Stimulated activated CD4-positive, alpha-beta T cell treated with anti-CD3 and anti-CD28 coated beads, Interleukin-2, amount 100 ng/mL, for 48 hours (primary cell): ENCODE measurements at regions not wholly inside any gene's neighbourhood (a gene's known extent, or its start where the extent isn't known, plus 50 kb on each side); places are given as distances from the start of the nearest gene placed in this dataset.

Source experiments
- DNase-seq, 2 donors: peaks; one replicate each; pipeline ENCODE4 v3.0.0-alpha.2; 2020

DNA sequence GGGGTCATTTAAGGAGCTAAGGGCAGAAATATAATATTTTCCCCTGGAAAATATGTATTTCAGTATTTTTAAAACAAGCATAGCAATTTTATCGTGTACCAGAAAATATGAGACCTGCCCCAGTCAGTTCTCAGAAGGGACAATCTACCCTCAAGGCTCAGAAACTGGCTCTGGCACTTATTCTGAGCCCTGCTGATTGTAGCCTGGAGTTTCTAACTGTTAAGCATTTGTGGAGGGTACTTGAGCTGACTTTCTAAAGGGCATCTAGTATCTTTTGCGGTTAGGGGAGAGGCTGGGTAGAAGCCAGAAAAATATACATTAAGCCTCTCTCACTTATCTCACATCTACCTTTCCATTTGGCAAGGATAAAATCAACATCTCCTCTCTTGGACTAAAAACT lies 71.3 kb upstream of the FSHB start:
- no peak for DNase-seq

DNA sequence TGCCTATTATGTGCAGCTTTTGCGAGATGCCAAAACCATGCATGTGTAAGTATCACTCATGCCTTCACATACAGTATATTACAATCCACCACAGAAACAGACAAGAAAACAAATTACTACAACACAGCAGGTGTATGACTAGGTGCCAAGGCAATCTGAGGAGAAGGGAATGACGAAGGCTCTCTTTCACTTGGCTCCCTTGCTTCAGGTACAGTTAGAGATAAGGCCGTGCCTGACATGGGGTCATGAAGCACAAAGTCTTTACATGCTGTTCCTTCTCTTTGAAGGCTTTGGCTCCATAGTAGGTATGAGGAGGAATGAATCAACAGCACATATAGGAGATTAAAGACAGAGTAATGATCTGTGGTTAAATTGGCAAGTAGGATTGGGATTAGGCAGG lies 65.2 kb upstream of the FSHB start:
- DNase-seq, result no peak

DNA sequence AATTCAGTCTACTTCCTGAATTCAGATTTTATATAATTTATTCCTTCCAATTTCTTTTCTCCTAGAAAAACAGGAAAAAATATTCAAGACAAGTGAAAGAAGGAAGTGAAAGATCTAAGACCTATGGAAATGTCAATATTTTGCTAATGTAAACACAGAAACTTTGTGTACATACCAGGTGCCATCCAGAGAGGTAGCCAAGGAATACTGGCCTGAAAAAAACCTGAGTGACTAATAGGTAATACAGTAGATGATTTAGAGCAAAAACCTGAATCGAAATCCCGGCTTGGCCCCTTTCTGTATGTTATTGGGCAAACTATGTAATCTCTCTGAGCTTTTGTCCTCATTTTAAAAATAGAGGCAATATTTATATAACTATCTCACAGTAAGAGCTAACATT lies 59.2 kb upstream of the FSHB start:
- DNase-seq, result no peak

DNA sequence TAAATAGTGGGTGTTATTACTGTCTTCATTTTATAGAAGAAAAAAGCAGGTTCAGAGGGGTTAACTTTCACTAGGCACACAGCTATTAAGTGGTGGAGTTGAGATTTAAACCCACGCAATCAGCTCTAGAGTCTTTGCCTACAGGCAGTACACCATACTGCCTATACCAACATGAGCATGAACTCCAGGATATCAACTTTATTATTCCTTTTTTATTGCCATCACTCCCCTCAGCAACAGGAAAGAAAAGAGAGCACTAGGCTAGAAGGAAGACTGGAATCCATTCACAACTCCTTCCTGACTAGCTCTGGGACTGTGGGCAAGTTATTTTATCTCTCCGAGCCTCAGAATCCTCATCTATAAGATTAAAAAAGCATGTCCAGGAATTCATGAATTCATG lies 58.7 kb upstream of the FSHB start:
- DNase-seq, result no peak

DNA sequence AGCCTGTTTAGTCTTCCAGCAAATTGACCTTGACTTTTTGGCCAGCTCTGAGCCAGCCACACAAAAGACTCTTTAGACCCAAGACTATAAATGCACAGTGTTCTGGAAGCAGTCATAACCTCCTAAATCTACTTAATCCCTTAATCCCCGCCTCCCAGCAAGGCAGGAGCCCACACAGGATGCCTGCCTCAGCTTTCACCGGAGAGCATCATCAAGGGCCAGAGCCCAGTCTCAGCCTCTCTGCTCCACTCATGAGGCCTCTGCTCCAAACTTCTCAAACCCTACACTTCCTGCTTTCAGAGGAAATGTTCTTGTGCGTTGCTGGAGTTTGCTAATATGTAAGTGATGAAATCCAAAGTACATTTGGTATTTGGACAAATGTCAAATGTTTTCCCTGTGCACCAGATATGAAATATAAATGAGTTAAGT lies 57.9 kb upstream of the FSHB start:
- DNase-seq, result no peak

DNA sequence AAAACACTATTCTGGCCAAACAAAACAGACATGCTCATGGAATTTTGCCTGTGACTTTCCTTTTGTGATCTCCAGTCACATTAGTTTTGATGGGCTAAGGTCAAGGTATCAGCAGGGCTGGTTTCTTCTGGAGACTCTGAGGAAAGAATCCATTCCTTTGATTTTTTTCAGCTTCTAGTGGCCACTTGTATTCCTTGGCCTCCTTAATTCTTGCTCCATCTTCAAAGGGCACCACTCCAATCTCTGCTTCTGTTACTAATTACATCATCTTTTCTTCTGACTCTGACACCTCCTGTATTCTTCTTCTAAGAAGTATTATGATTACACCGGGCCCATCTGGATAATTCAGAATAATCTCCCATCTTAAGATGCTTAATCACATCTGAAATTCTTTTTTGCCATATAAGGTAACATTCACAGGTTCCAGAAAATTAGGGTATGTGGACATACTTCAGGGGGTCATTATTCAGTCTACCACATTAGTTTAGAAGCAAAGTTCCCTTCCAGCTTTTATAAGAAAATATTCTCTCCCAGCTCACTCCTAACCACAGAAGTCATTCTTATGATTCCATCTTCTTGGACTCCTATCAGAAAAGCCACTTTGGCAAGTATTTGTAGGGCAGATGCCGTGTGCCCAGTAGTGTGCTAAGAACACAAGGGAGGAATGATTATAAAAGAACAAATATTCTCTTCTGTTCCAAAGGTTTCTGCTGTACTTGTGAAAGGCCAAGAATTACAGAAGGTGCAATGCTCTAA lies 56.4 kb upstream of the FSHB start:
- no peak for DNase-seq
